ENCODE measurements at regions not wholly inside any gene's neighbourhood (a gene's known extent, or its start where the extent isn't known, plus 50 kb on each side); places are given as distances from the start of the nearest gene placed in this dataset.

- TF ChIP-seq, protein P1, sequence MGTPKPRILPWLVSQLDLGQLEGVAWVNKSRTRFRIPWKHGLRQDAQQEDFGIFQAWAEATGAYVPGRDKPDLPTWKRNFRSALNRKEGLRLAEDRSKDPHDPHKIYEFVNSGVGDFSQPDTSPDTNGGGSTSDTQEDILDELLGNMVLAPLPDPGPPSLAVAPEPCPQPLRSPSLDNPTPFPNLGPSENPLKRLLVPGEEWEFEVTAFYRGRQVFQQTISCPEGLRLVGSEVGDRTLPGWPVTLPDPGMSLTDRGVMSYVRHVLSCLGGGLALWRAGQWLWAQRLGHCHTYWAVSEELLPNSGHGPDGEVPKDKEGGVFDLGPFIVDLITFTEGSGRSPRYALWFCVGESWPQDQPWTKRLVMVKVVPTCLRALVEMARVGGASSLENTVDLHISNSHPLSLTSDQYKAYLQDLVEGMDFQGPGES (IDR thresholded peaks at IDR 0.05; ENCODE audit: low read depth, low read length): no peak
- no peak for TF ChIP-seq RAD21 (IDR thresholded peaks at IDR 0.05; ENCODE audit: low read length)
Observed at GRCh38 chr21:35138665-35139381, 89.7 kb upstream of the RUNX1 start (continued).

GRCh38 chr21:35136586-35137219 lies 87.6 kb upstream of the RUNX1 start:
- POLR2A ChIA-PET: no interaction called here
- CTCF ChIA-PET: interaction anchor here (1.0 kb wide), 1 partner anchor 71 kb away, joined by 3 read pairs; no protein-coding TSS in a partner anchor

GRCh38 chr21:35136106-35136505 lies 87.0 kb upstream of the RUNX1 start:
- no peaks in the 10 kb centered on the region for H4K20me1 ChIP-seq (ENCODE audit: insufficient read depth)

More at GRCh38 chr21:35136586-35137219, 87.6 kb upstream of the RUNX1 start:
- H3K4me3 ChIP-seq (ENCODE audit: low read depth in 2 of 2, low read length in 1 of 2): no peak overlapping the region
- peak overlapping the region; percentile 53 for H3K4me2 ChIP-seq
- no peaks in the 10 kb centered on the region for H3K9me3 ChIP-seq
- H4K20me1 ChIP-seq (ENCODE audit: insufficient read depth): no peaks in the 10 kb centered on the region
- no peaks in the 10 kb centered on the region for H3K79me2 ChIP-seq (ENCODE audit: insufficient read depth)
- peak overlapping the region; percentile 85 for H2AFZ ChIP-seq (ENCODE audit: low read depth)
- peak overlapping the region; percentile 48 for H3K9ac ChIP-seq
- no peaks in the 10 kb centered on the region for H3K27me3 ChIP-seq (ENCODE audit: insufficient read depth)
- H3K27ac ChIP-seq (ENCODE audit: low read depth in 2 of 2, low read length in 1 of 2): peak overlapping the region; percentile 5 to 62
- TF ChIP-seq TCF12 (IDR thresholded peaks at IDR 0.05) (peak; percentile 46; the same call in 1 of the 2 replicates), YY1 (IDR thresholded peaks at IDR 0.05; ENCODE audit: low read depth) (no peak)
- 86% methylated on average over 1 of the region's 1 CpG for WGBS (ENCODE audit: low lambda C conversion rate)
- no peak for DNase-seq
- no peaks in the 10 kb centered on the region for H3K36me3 ChIP-seq (replicated peaks in 1 of 2; ENCODE audit: control insufficient read depth in 1 of 2, insufficient read depth in 2 of 2, low read length in 1 of 2)
- peaks cover 14% of the 10 kb centered on the region for H3F3A ChIP-seq (replicated peaks; ENCODE audit: insufficient read depth)
- peaks cover 9 to 29% of the 10 kb centered on the region in 2 experiments; a peak in 3 of 4 replicates for H3K4me1 ChIP-seq (ENCODE audit: control insufficient read depth in 1 of 2, insufficient read depth in 2 of 2, low read depth in 1 of 2, low read length in 1 of 2)
- H3K9me2 ChIP-seq: no peaks in the 10 kb centered on the region

More at GRCh38 chr21:35136106-35136505, 87.0 kb upstream of the RUNX1 start:
- H3K4me2 ChIP-seq: peak overlapping the region; percentile 53; the same call in 1 of the 2 replicates
- POLR2A ChIA-PET: no interaction called here
- no peaks in the 10 kb centered on the region for H3K36me3 ChIP-seq (replicated peaks in 1 of 2; ENCODE audit: control insufficient read depth in 1 of 2, insufficient read depth in 2 of 2, low read length in 1 of 2)
- H3K9ac ChIP-seq: 0 out of 2 replicates have a peak overlapping the region, but pooled peaks have one; percentile 48
- no peaks in the 10 kb centered on the region for H3K9me2 ChIP-seq
- H3K79me2 ChIP-seq (ENCODE audit: insufficient read depth): no peaks in the 10 kb centered on the region
- DNase-seq: no peak
- peaks cover 14% of the 10 kb centered on the region for H3F3A ChIP-seq (replicated peaks; ENCODE audit: insufficient read depth)
- CTCF ChIA-PET: interaction anchor here (1.0 kb wide), 1 partner anchor 72 kb away, joined by 3 read pairs; no protein-coding TSS in a partner anchor
- WGBS (ENCODE audit: low lambda C conversion rate): 89% methylated on average over 3 of the region's 3 CpGs
- H3K27me3 ChIP-seq (ENCODE audit: insufficient read depth): no peaks in the 10 kb centered on the region
- TF ChIP-seq RAD21 (IDR thresholded peaks at IDR 0.05; ENCODE audit: low read length) (no peak), FOXM1 (IDR thresholded peaks at IDR 0.05; ENCODE audit: low read depth) (no peak), TEAD4 (IDR thresholded peaks at IDR 0.05; ENCODE audit: borderline replicate concordance, insufficient read depth) (no peak), RXRA (IDR thresholded peaks at IDR 0.05; ENCODE audit: borderline replicate concordance, low read depth) (no peak), ELF1 (IDR thresholded peaks at IDR 0.05) (no peak)
- TF ChIP-seq, protein P2, sequence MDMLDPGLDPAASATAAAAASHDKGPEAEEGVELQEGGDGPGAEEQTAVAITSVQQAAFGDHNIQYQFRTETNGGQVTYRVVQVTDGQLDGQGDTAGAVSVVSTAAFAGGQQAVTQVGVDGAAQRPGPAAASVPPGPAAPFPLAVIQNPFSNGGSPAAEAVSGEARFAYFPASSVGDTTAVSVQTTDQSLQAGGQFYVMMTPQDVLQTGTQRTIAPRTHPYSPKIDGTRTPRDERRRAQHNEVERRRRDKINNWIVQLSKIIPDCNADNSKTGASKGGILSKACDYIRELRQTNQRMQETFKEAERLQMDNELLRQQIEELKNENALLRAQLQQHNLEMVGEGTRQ (IDR thresholded peaks at IDR 0.05; ENCODE audit: borderline replicate concordance, low read depth, low read length): no peak
- H3K4me1 ChIP-seq (ENCODE audit: control insufficient read depth in 1 of 2, insufficient read depth in 2 of 2, low read depth in 1 of 2, low read length in 1 of 2): peaks cover 9 to 29% of the 10 kb centered on the region in 2 experiments; a peak in 3 of 4 replicates
- peak overlapping the region; percentile 85; the same call in 1 of the 2 replicates for H2AFZ ChIP-seq (ENCODE audit: low read depth)
- H3K4me3 ChIP-seq (ENCODE audit: low read depth in 2 of 2, low read length in 1 of 2): no peak overlapping the region
- H3K27ac ChIP-seq (ENCODE audit: low read depth in 2 of 2, low read length in 1 of 2): peak overlapping the region; percentile 5 to 62
- no peaks in the 10 kb centered on the region for H3K9me3 ChIP-seq

Measured in SK-N-SH (cell line).